ENCODE measurements at regions not wholly inside any gene's neighbourhood (a gene's known extent, or its start where the extent isn't known, plus 50 kb on each side); places are given as distances from the start of the nearest gene placed in this dataset.

- Histone ChIP-seq H3K9me3 (ENCODE audit: low read length) (no peaks in the 10 kb centered on the region), H3K4me1 (ENCODE audit: insufficient read depth, low read length) (peaks cover 7% of the 10 kb centered on the region), H3K36me3 (ENCODE audit: insufficient read depth, low read length) (no peaks in the 10 kb centered on the region), H2AFZ (ENCODE audit: low read depth, low read length) (no peak overlapping the region), H3K4me3 (ENCODE audit: low read length) (no peak overlapping the region), H3K27me3 (ENCODE audit: insufficient read depth, low read length) (peaks cover 2% of the 10 kb centered on the region)
Measured at GRCh38 chr6:155582016-155582991, 126.7 kb upstream of the NOX3 start.

DNA sequence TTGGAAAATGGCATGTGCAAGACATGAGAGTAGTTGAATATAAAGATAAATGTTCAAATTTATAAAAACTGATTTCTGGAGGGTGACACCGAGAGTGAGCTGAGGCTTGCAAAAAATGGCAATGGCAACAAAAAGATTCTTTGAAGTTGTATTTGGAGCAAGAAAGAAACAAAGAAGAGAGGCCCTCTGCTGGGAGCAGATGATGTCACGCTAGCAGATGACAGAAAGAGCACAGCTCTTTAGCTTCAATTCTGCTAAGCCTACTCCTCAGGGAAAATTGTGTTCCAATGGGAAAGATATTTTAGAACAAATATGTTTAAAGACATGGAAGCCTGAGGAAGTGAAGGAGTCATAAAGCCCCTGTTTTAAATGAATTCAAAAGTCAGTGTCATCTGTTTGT is 125.3 kb upstream of the NOX3 start:
- H3K4me3 ChIP-seq (ENCODE audit: low read length): no peak overlapping the region
- no peaks in the 10 kb centered on the region for H3K9me3 ChIP-seq (ENCODE audit: low read length)

DNA sequence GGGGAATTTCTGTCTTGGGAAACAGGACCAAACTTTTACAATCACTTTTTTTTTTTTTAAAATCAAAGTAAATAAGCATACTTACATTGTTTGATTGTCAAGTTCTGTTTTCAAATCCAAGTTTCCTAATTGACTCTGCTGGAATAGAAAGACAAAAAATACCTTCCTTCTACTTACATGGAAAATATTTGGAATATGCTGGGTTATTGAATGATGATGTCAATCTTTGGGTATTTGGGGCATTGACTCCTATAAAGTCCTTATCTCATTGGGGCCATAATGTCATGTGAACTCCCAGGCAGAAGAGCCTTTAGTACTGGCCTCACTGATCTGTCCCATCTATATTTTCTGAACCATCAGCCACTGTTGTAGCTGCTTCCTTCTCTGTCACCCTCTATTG is 122.6 kb upstream of the NOX3 start:
- Histone ChIP-seq H3K4me1 (ENCODE audit: insufficient read depth, low read length) (no peaks in the 10 kb centered on the region), H3K4me3 (ENCODE audit: low read length) (no peak overlapping the region), H2AFZ (ENCODE audit: low read depth, low read length) (no peak overlapping the region), H3K27me3 (ENCODE audit: insufficient read depth, low read length) (no peaks in the 10 kb centered on the region), H3K9me3 (ENCODE audit: low read length) (no peaks in the 10 kb centered on the region), H3K36me3 (ENCODE audit: insufficient read depth, low read length) (no peaks in the 10 kb centered on the region)

More for the DNA sequence above, 125.3 kb upstream of the NOX3 start:
- no peaks in the 10 kb centered on the region for H3K36me3 ChIP-seq (ENCODE audit: insufficient read depth, low read length)
- H3K27me3 ChIP-seq (ENCODE audit: insufficient read depth, low read length): peaks cover 2% of the 10 kb centered on the region
- no peaks in the 10 kb centered on the region for H3K4me1 ChIP-seq (ENCODE audit: insufficient read depth, low read length)
- H2AFZ ChIP-seq (ENCODE audit: low read depth, low read length): no peak overlapping the region

DNA sequence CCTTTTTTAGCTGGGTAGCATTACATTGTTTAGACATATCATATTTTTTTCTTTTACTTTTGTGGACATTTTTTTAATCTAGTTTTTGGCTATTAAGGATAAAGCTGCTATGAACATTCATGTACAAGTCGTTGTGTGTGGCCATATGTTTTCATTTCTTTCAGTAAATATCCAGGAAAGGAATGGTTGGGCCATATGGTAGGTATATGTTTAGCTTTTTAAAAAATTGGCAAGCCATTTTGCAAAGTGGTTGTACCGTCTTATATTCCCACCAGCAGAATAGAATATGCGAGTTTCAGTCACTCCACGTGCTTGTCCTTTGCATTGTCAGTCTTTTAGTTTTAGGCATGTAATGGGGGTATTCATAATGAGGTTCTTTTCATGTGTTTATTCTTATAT is 106.3 kb upstream of the NOX3 start:
- no peaks in the 10 kb centered on the region for H3K27me3 ChIP-seq (ENCODE audit: insufficient read depth, low read length)
- H2AFZ ChIP-seq (ENCODE audit: low read depth, low read length): no peak overlapping the region
- no peaks in the 10 kb centered on the region for H3K36me3 ChIP-seq (ENCODE audit: insufficient read depth, low read length)
- H3K4me3 ChIP-seq (ENCODE audit: low read length): no peak overlapping the region
- no peaks in the 10 kb centered on the region for H3K9me3 ChIP-seq (ENCODE audit: low read length)
- no peaks in the 10 kb centered on the region for H3K4me1 ChIP-seq (ENCODE audit: insufficient read depth, low read length)

- Histone ChIP-seq H2AFZ (ENCODE audit: low read depth, low read length) (no peak overlapping the region), H3K4me1 (ENCODE audit: insufficient read depth, low read length) (no peaks in the 10 kb centered on the region), H3K4me3 (ENCODE audit: low read length) (no peak overlapping the region), H3K36me3 (ENCODE audit: insufficient read depth, low read length) (no peaks in the 10 kb centered on the region), H3K27me3 (ENCODE audit: insufficient read depth, low read length) (no peaks in the 10 kb centered on the region), H3K9me3 (ENCODE audit: low read length) (no peaks in the 10 kb centered on the region)
Measured at GRCh38 chr6:155561257-155561965, 105.8 kb upstream of the NOX3 start.

DNA sequence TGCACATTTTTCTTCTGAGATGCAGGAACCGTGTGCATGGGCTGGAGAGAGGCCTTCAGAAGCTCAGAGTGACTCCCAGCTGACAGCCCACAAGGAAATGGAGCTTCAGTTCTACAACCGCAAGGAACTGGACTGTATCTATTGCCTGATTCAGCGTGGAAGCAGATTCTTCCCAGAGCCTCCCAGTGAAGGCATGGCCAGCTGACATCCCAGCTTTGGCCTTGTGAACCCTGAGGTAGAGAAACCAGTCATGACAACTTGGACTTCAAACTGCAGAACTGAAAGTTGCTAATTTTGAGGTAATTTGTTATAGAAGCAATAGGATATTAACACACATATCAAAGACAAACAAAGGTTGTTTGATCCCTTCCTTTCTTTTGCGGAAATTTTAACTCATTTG is 94.3 kb upstream of the NOX3 start:
- Histone ChIP-seq H3K36me3 (ENCODE audit: insufficient read depth, low read length) (no peaks in the 10 kb centered on the region), H2AFZ (ENCODE audit: low read depth, low read length) (no peak overlapping the region), H3K27me3 (ENCODE audit: insufficient read depth, low read length) (no peaks in the 10 kb centered on the region), H3K4me1 (ENCODE audit: insufficient read depth, low read length) (no peaks in the 10 kb centered on the region), H3K9me3 (ENCODE audit: low read length) (no peaks in the 10 kb centered on the region), H3K4me3 (ENCODE audit: low read length) (no peak overlapping the region)

DNA sequence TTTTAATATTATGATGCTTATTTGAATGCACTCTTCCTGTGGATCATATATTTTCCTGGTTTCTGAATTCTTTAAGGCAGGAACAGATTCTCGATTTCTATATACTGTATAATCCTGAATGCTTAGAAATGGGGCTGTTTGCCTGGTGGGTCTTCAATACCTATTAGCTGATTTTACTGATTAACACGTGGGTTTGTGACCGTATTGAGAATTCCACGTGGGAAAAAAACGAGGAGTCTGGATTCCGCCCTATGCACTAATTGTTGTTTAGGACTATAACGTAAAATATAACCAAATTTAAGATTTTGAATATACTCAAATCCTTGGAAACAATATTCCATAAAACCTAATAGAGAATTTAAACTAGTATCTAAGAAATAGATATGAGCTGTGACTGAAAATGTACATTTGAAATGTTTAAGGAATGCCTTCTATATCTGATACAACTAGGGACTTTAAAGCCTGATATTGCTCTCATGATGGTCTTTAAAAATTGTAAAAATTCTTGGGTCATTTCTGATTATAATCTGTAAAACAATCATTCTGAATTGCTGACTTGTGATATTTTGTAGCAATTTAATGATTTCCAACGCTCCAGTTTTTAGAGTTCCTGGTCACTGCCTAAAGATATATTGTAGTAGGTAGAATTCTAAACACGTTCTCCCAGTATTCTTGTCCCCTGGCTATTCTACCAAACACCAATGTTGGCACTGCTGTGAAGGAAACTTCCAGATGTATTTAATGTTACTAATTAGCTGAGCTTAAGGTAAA is 93.6 kb upstream of the NOX3 start:
- Histone ChIP-seq H3K4me3 (ENCODE audit: low read length) (no peak overlapping the region), H3K4me1 (ENCODE audit: insufficient read depth, low read length) (no peaks in the 10 kb centered on the region), H2AFZ (ENCODE audit: low read depth, low read length) (no peak overlapping the region), H3K9me3 (ENCODE audit: low read length) (no peaks in the 10 kb centered on the region), H3K27me3 (ENCODE audit: insufficient read depth, low read length) (no peaks in the 10 kb centered on the region), H3K36me3 (ENCODE audit: insufficient read depth, low read length) (no peaks in the 10 kb centered on the region)

GRCh38 chr6:155548576-155548975 is 92.9 kb upstream of the NOX3 start:
- Histone ChIP-seq H3K36me3 (ENCODE audit: insufficient read depth, low read length) (no peaks in the 10 kb centered on the region), H3K9me3 (ENCODE audit: low read length) (no peaks in the 10 kb centered on the region), H3K27me3 (ENCODE audit: insufficient read depth, low read length) (peaks cover 2% of the 10 kb centered on the region)

DNA sequence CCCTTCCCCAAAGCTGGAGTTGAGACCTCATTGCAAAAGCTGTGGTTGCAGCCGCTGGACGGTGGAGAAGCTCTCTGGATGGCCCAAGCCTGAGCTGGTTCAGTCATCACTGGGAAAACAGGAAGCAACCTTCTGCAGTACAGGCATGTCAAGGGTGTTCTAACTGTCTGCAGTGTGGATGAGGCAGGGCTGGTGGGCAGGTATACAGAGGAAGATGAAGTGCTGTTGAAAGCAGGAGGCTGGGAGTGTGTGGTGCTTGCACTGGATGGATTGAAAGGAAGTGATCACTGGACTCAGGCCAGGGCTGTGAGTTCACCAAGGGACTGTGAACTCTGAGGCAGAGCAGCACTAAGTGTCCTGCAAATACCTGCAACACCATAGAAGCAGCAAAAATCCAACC is 89.0 kb upstream of the NOX3 start:
- no peaks in the 10 kb centered on the region for H3K36me3 ChIP-seq (ENCODE audit: insufficient read depth, low read length)
- H3K27me3 ChIP-seq (ENCODE audit: insufficient read depth, low read length): peaks cover 2% of the 10 kb centered on the region
- H3K4me1 ChIP-seq (ENCODE audit: insufficient read depth, low read length): no peaks in the 10 kb centered on the region
- no peaks in the 10 kb centered on the region for H3K9me3 ChIP-seq (ENCODE audit: low read length)
- no peak overlapping the region for H2AFZ ChIP-seq (ENCODE audit: low read depth, low read length)
- H3K4me3 ChIP-seq (ENCODE audit: low read length): no peak overlapping the region

More at GRCh38 chr6:155548576-155548975, 92.9 kb upstream of the NOX3 start:
- no peak overlapping the region for H3K4me3 ChIP-seq (ENCODE audit: low read length)
- no peak overlapping the region for H2AFZ ChIP-seq (ENCODE audit: low read depth, low read length)
- H3K4me1 ChIP-seq (ENCODE audit: insufficient read depth, low read length): no peaks in the 10 kb centered on the region

DNA sequence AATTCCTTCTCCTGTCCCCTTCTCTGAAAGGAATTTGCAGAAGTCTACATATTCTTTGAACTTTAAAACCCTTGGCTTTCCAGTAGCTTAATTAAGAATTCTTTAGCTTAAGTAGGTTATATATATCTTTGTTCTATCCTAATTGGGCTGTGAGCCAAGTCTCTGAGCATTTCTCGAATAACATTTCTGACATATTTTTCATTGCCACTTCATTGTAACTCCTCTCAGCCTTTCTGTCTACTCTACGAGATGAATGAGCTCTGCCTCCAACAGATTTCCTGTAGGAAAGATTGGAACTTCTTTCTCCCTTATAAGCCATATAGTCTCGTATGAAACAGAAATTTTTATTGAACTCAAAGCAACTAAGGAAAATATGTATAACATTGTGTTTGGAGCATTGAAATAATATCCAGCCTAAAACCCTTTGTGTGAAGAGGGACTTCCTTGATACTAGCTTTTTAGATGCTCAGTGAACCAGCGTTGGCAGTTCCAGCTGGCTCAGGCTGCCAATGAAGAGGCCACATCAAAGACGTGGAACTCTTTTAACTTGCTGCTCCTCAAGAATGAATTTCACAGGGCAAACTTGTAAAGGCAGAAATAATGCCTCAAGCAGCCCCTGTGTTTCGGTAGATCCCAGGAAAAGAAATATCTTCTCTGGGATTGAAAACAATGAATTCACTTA is 87.7 kb upstream of the NOX3 start:
- H3K4me3 ChIP-seq (ENCODE audit: low read length): no peak overlapping the region
- no peaks in the 10 kb centered on the region for H3K36me3 ChIP-seq (ENCODE audit: insufficient read depth, low read length)
- peaks cover 2% of the 10 kb centered on the region for H3K27me3 ChIP-seq (ENCODE audit: insufficient read depth, low read length)
- H2AFZ ChIP-seq (ENCODE audit: low read depth, low read length): no peak overlapping the region
- H3K4me1 ChIP-seq (ENCODE audit: insufficient read depth, low read length): no peaks in the 10 kb centered on the region
- no peaks in the 10 kb centered on the region for H3K9me3 ChIP-seq (ENCODE audit: low read length)

DNA sequence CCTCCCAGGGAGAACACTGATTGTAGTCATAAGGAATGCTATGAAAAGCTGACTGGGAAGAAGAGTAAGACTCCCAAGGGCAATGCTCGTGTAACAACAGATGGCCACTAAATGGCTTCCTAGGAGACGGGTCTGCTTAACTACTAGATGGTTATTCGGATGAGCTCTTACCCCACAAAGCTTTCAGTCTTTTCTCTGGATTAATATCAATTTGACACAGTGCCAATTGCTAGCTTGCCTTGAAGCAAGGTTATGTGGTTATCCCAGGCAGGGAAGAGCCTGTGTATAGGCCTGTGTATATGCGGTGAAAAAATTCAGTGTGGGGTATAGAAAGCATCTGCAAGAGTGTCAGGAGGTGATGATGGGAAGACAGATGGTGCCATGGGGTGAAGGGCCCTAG is 86.4 kb upstream of the NOX3 start:
- H3K4me3 ChIP-seq (ENCODE audit: low read length): no peak overlapping the region
- H3K27me3 ChIP-seq (ENCODE audit: insufficient read depth, low read length): peaks cover 2% of the 10 kb centered on the region
- H3K9me3 ChIP-seq (ENCODE audit: low read length): no peaks in the 10 kb centered on the region
- H3K4me1 ChIP-seq (ENCODE audit: insufficient read depth, low read length): no peaks in the 10 kb centered on the region
- no peaks in the 10 kb centered on the region for H3K36me3 ChIP-seq (ENCODE audit: insufficient read depth, low read length)
- H2AFZ ChIP-seq (ENCODE audit: low read depth, low read length): no peak overlapping the region

DNA sequence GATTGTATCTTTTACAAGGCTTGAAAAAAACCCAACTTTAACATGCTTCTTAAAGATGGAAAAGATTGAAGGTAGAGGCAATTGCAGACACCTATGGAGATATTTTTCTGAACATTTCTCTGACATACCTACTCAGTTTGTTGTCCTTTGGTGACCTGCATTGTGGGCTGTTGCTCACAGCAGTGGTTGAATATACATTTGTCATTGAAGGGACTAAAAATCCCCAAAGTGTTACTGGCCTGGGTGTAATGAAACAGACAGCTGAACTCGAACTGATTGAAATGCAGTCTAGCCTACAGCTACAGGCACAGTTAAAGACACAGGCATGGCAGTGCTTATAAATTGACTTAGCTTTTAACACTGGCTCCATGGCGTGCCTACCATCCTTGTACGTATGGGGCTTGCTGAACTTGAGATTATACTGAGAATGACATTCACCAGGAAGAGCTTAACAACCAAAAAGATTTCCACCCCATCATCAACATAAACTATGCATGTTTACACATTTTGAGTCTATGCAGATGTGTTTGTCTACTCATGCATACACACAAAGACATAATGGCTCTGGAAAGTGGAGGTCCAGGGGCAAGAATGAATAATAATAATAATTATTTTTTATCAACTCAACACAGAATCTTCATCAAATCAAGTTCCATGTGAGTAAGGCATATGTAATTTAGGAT is 83.2 kb upstream of the NOX3 start:
- Histone ChIP-seq H3K27me3 (ENCODE audit: insufficient read depth, low read length) (peaks cover 2% of the 10 kb centered on the region), H2AFZ (ENCODE audit: low read depth, low read length) (no peak overlapping the region), H3K9me3 (ENCODE audit: low read length) (no peaks in the 10 kb centered on the region), H3K4me3 (ENCODE audit: low read length) (no peak overlapping the region), H3K4me1 (ENCODE audit: insufficient read depth, low read length) (no peaks in the 10 kb centered on the region), H3K36me3 (ENCODE audit: insufficient read depth, low read length) (no peaks in the 10 kb centered on the region)
